ENCODE measurements at regions not wholly inside any gene's neighbourhood (a gene's known extent, or its start where the extent isn't known, plus 50 kb on each side); places are given as distances from the start of the nearest gene placed in this dataset.

GRCh38 chr6:19440531-19440930 lies 396.6 kb upstream of the ID4 start:
- Mint-ChIP-seq H3K4me1 (no peaks in the 10 kb centered on the region), H3K27ac (no peak overlapping the region), H3K4me3 (no peak overlapping the region), H3K9me3 (peaks cover 0 to 9% (median 6%) of the 10 kb centered on the region in 7 donors), H3K36me3 (no peaks in the 10 kb centered on the region), H3K27me3 (no peaks in the 10 kb centered on the region)
- H3K4me3 ChIP-seq (ENCODE audit: low read depth, low read length): no peak overlapping the region
- no peak for DNase-seq
- no peak overlapping the region for H3K27ac ChIP-seq (ENCODE audit: insufficient read depth, low read length, poor library complexity, severe bottlenecking)
- no peaks in the 10 kb centered on the region for H3K9me3 ChIP-seq (ENCODE audit: control insufficient read depth in 2 of 2, low read length in 2 of 2)
- no peak for ATAC-seq (ENCODE audit: low read depth in 2 of 2)
- no peaks in the 10 kb centered on the region for H3K4me1 ChIP-seq (ENCODE audit: control insufficient read depth, insufficient read depth, low read length, poor library complexity, severe bottlenecking)
- no peaks in the 10 kb centered on the region for H3K27me3 ChIP-seq (ENCODE audit: control insufficient read depth, insufficient read depth, low read length)
- H3K36me3 ChIP-seq (ENCODE audit: control insufficient read depth, insufficient read depth, low read length): no peaks in the 10 kb centered on the region

GRCh38 chr6:19443411-19443810 lies 393.8 kb upstream of the ID4 start:
- ATAC-seq (ENCODE audit: low read depth in 2 of 2) (no peak), DNase-seq (no peak)
- no peaks in the 10 kb centered on the region for H3K36me3 ChIP-seq (ENCODE audit: control insufficient read depth, insufficient read depth, low read length)
- Mint-ChIP-seq H3K4me3 (no peak overlapping the region), H3K4me1 (no peaks in the 10 kb centered on the region), H3K36me3 (no peaks in the 10 kb centered on the region), H3K9me3 (peaks cover 0 to 4% (median 1%) of the 10 kb centered on the region in 7 donors), H3K27me3 (no peaks in the 10 kb centered on the region), H3K27ac (no peak overlapping the region)
- no peak overlapping the region for H3K4me3 ChIP-seq (ENCODE audit: low read depth, low read length)
- no peak overlapping the region for H3K27ac ChIP-seq (ENCODE audit: insufficient read depth, low read length, poor library complexity, severe bottlenecking)
- no peaks in the 10 kb centered on the region for H3K27me3 ChIP-seq (ENCODE audit: control insufficient read depth, insufficient read depth, low read length)
- no peaks in the 10 kb centered on the region for H3K9me3 ChIP-seq (ENCODE audit: control insufficient read depth in 2 of 2, low read length in 2 of 2)
- no peaks in the 10 kb centered on the region for H3K4me1 ChIP-seq (ENCODE audit: control insufficient read depth, insufficient read depth, low read length, poor library complexity, severe bottlenecking)

- Histone ChIP-seq H3K9me3 (ENCODE audit: control insufficient read depth in 2 of 2, low read length in 2 of 2) (no peaks in the 10 kb centered on the region), H3K27me3 (ENCODE audit: control insufficient read depth, insufficient read depth, low read length) (no peaks in the 10 kb centered on the region), H3K4me1 (ENCODE audit: control insufficient read depth, insufficient read depth, low read length, poor library complexity, severe bottlenecking) (no peaks in the 10 kb centered on the region), H3K27ac (ENCODE audit: insufficient read depth, low read length, poor library complexity, severe bottlenecking) (no peak overlapping the region), H3K36me3 (ENCODE audit: control insufficient read depth, insufficient read depth, low read length) (no peaks in the 10 kb centered on the region), H3K4me3 (ENCODE audit: low read depth, low read length) (no peak overlapping the region)
- Mint-ChIP-seq H3K4me1 (no peaks in the 10 kb centered on the region), H3K27me3 (no peaks in the 10 kb centered on the region), H3K9me3 (peaks cover 0 to 4% (median 1%) of the 10 kb centered on the region in 7 donors), H3K4me3 (no peak overlapping the region), H3K27ac (no peak overlapping the region), H3K36me3 (no peaks in the 10 kb centered on the region)
- ATAC-seq (ENCODE audit: low read depth in 2 of 2): no peak
- DNase-seq: no peak
Observed at GRCh38 chr6:19444041-19444440, 393.1 kb upstream of the ID4 start.

GRCh38 chr6:19444481-19444880 lies 392.7 kb upstream of the ID4 start:
- no peak for DNase-seq
- Mint-ChIP-seq H3K4me3 (no peak overlapping the region), H3K27ac (no peak overlapping the region), H3K27me3 (no peaks in the 10 kb centered on the region), H3K4me1 (no peaks in the 10 kb centered on the region), H3K36me3 (no peaks in the 10 kb centered on the region), H3K9me3 (peaks cover 0 to 4% (median 1%) of the 10 kb centered on the region in 7 donors)
- H3K4me3 ChIP-seq (ENCODE audit: low read depth, low read length): no peak overlapping the region
- no peaks in the 10 kb centered on the region for H3K27me3 ChIP-seq (ENCODE audit: control insufficient read depth, insufficient read depth, low read length)
- ATAC-seq (ENCODE audit: low read depth in 2 of 2): no peak
- H3K9me3 ChIP-seq (ENCODE audit: control insufficient read depth in 2 of 2, low read length in 2 of 2): no peaks in the 10 kb centered on the region
- no peaks in the 10 kb centered on the region for H3K36me3 ChIP-seq (ENCODE audit: control insufficient read depth, insufficient read depth, low read length)
- no peak overlapping the region for H3K27ac ChIP-seq (ENCODE audit: insufficient read depth, low read length, poor library complexity, severe bottlenecking)
- H3K4me1 ChIP-seq (ENCODE audit: control insufficient read depth, insufficient read depth, low read length, poor library complexity, severe bottlenecking): no peaks in the 10 kb centered on the region

GRCh38 chr6:19446570-19446969 lies 390.6 kb upstream of the ID4 start:
- Mint-ChIP-seq H3K36me3 (no peaks in the 10 kb centered on the region), H3K9me3 (peaks cover 0 to 4% (median 3%) of the 10 kb centered on the region in 7 donors), H3K4me1 (no peaks in the 10 kb centered on the region), H3K27ac (no peak overlapping the region), H3K4me3 (no peak overlapping the region), H3K27me3 (no peaks in the 10 kb centered on the region)
- no peak overlapping the region for H3K4me3 ChIP-seq (ENCODE audit: low read depth, low read length)
- no peaks in the 10 kb centered on the region for H3K9me3 ChIP-seq (ENCODE audit: control insufficient read depth in 2 of 2, low read length in 2 of 2)
- no peak for ATAC-seq (ENCODE audit: low read depth in 2 of 2)
- no peaks in the 10 kb centered on the region for H3K27me3 ChIP-seq (ENCODE audit: control insufficient read depth, insufficient read depth, low read length)
- no peak overlapping the region for H3K27ac ChIP-seq (ENCODE audit: insufficient read depth, low read length, poor library complexity, severe bottlenecking)
- DNase-seq: no peak
- no peaks in the 10 kb centered on the region for H3K4me1 ChIP-seq (ENCODE audit: control insufficient read depth, insufficient read depth, low read length, poor library complexity, severe bottlenecking)
- no peaks in the 10 kb centered on the region for H3K36me3 ChIP-seq (ENCODE audit: control insufficient read depth, insufficient read depth, low read length)

DNA sequence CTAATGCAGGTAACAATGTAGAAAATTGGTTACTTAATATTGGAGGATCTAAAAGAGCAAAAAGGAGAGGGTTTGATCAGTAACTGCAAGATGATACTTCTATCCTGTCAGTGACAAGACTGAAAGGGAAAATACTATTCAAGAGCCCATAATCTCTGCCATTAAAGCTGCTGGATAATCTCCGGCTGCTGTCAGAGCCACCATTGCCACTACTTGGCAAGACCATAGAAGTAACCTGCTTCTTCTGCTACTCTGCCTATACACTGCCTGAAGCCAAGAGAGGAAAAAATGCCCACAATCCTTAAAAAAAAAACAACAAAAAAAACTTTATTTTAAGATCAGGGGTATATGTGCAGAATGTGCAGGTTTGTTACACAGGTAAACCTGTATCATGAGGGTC lies 386.5 kb upstream of the ID4 start:
- Histone ChIP-seq H3K36me3 (ENCODE audit: control insufficient read depth, insufficient read depth, low read length) (no peaks in the 10 kb centered on the region), H3K4me3 (ENCODE audit: low read depth, low read length) (no peak overlapping the region), H3K27me3 (ENCODE audit: control insufficient read depth, insufficient read depth, low read length) (no peaks in the 10 kb centered on the region), H3K27ac (ENCODE audit: insufficient read depth, low read length, poor library complexity, severe bottlenecking) (no peak overlapping the region), H3K9me3 (ENCODE audit: control insufficient read depth in 2 of 2, low read length in 2 of 2) (no peaks in the 10 kb centered on the region), H3K4me1 (ENCODE audit: control insufficient read depth, insufficient read depth, low read length, poor library complexity, severe bottlenecking) (no peaks in the 10 kb centered on the region)
- peaks cover 0 to 7% (median 0%) of the 10 kb centered on the region in 7 donors for H3K9me3 Mint-ChIP-seq
- DNase-seq: no peak
- no peaks in the 10 kb centered on the region for H3K27me3 Mint-ChIP-seq
- H3K4me3 Mint-ChIP-seq: no peak overlapping the region
- no peak for ATAC-seq (ENCODE audit: low read depth in 2 of 2)
- H3K36me3 Mint-ChIP-seq: no peaks in the 10 kb centered on the region
- no peaks in the 10 kb centered on the region for H3K4me1 Mint-ChIP-seq
- H3K27ac Mint-ChIP-seq: no peak overlapping the region

GRCh38 chr6:19452495-19452894 lies 384.7 kb upstream of the ID4 start:
- DNase-seq: no peak
- Histone ChIP-seq H3K4me3 (ENCODE audit: low read depth, low read length) (no peak overlapping the region), H3K4me1 (ENCODE audit: control insufficient read depth, insufficient read depth, low read length, poor library complexity, severe bottlenecking) (no peaks in the 10 kb centered on the region), H3K36me3 (ENCODE audit: control insufficient read depth, insufficient read depth, low read length) (no peaks in the 10 kb centered on the region), H3K9me3 (ENCODE audit: control insufficient read depth in 2 of 2, low read length in 2 of 2) (no peaks in the 10 kb centered on the region), H3K27me3 (ENCODE audit: control insufficient read depth, insufficient read depth, low read length) (no peaks in the 10 kb centered on the region), H3K27ac (ENCODE audit: insufficient read depth, low read length, poor library complexity, severe bottlenecking) (no peak overlapping the region)
- Mint-ChIP-seq H3K4me1 (no peaks in the 10 kb centered on the region), H3K9me3 (peaks cover 0 to 6% (median 0%) of the 10 kb centered on the region in 7 donors), H3K4me3 (no peak overlapping the region), H3K36me3 (no peaks in the 10 kb centered on the region), H3K27me3 (no peaks in the 10 kb centered on the region), H3K27ac (no peak overlapping the region)
- ATAC-seq (ENCODE audit: low read depth in 2 of 2): no peak

- no peak overlapping the region for H3K27ac ChIP-seq (ENCODE audit: insufficient read depth, low read length, poor library complexity, severe bottlenecking)
- no peaks in the 10 kb centered on the region for H3K36me3 ChIP-seq (ENCODE audit: control insufficient read depth, insufficient read depth, low read length)
- H3K9me3 Mint-ChIP-seq: peaks cover 0 to 7% (median 4%) of the 10 kb centered on the region in 7 donors
- no peaks in the 10 kb centered on the region for H3K4me1 Mint-ChIP-seq
- no peak for ATAC-seq (ENCODE audit: low read depth in 2 of 2)
- DNase-seq: no peak
- H3K36me3 Mint-ChIP-seq: no peaks in the 10 kb centered on the region
- no peak overlapping the region for H3K4me3 Mint-ChIP-seq
- no peak overlapping the region for H3K27ac Mint-ChIP-seq
- no peaks in the 10 kb centered on the region for H3K27me3 Mint-ChIP-seq
- no peak overlapping the region for H3K4me3 ChIP-seq (ENCODE audit: low read depth, low read length)
- H3K9me3 ChIP-seq (ENCODE audit: control insufficient read depth in 2 of 2, low read length in 2 of 2): no peaks in the 10 kb centered on the region
- H3K4me1 ChIP-seq (ENCODE audit: control insufficient read depth, insufficient read depth, low read length, poor library complexity, severe bottlenecking): no peaks in the 10 kb centered on the region
- H3K27me3 ChIP-seq (ENCODE audit: control insufficient read depth, insufficient read depth, low read length): no peaks in the 10 kb centered on the region
Observed at GRCh38 chr6:19454001-19454720, 383.0 kb upstream of the ID4 start.

Measured in CD4-positive, CD25-positive, alpha-beta regulatory T cell (primary cell).